MM.1S (cell line): ENCODE measurements at regions not wholly inside any gene's neighbourhood (a gene's known extent, or its start where the extent isn't known, plus 50 kb on each side); places are given as distances from the start of the nearest gene placed in this dataset.

Experiments used
- EZH2 ChIP-seq: fragments of 300-600 bp; sonication (generic); optimal IDR thresholded peaks from 2 replicates; pipeline ENCODE3; 2017; ENCODE audit warnings: low read depth, mild to moderate bottlenecking, antibody characterized with exemption, low read length, mixed read lengths
- EZH2phosphoT487 ChIP-seq: fragments of 300-600 bp; sonication (generic); IDR thresholded peaks from 2 replicates; pipeline ENCODE4 v1.6.1; 2018; ENCODE audit warnings: antibody characterized with exemption, low read length
- TF ChIP-seq, protein P1 (sequence below): fragments of 300-600 bp; sonication (generic); IDR thresholded peaks from 2 replicates; pipeline ENCODE4 v1.5.1; 2016; ENCODE audit warnings: antibody characterized with exemption, low read length, mixed read lengths

DNA sequence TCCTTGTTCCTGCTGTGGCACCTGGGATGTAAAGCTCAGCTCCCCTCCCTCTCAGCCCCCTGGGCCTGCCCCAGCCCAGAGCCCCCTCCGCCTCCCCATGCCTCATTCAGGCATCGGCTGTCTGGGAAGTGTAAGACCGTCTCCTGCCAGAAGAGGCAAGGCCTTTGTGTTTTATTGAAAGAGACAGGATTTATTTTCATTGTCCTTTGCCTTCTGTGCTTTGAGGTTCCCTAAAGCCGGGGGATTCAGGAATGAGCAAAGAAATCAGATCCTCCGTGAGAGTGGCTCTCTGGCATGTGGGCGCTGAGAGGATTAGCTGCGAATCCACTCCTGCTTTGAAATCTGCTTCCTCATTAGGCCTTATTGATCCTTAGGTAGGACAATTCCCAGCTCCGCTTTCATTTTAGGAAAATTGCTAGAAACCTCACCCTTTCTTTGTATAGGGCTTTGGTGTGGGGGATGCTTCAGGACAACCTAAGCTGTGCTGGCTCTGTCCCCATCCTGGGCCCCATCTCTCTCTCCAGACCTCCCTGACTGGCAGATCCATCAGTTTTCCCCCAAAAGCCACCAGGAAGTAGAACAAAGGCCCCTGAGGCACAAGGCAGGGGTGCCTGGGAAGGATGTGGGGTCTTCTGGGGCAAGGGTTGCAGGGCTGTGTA lies 211.5 kb upstream of the TNRC6C start:
- TF ChIP-seq, protein P1, sequence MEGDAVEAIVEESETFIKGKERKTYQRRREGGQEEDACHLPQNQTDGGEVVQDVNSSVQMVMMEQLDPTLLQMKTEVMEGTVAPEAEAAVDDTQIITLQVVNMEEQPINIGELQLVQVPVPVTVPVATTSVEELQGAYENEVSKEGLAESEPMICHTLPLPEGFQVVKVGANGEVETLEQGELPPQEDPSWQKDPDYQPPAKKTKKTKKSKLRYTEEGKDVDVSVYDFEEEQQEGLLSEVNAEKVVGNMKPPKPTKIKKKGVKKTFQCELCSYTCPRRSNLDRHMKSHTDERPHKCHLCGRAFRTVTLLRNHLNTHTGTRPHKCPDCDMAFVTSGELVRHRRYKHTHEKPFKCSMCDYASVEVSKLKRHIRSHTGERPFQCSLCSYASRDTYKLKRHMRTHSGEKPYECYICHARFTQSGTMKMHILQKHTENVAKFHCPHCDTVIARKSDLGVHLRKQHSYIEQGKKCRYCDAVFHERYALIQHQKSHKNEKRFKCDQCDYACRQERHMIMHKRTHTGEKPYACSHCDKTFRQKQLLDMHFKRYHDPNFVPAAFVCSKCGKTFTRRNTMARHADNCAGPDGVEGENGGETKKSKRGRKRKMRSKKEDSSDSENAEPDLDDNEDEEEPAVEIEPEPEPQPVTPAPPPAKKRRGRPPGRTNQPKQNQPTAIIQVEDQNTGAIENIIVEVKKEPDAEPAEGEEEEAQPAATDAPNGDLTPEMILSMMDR = no peak
- TF ChIP-seq EZH2phosphoT487 = no peak
- TF ChIP-seq EZH2 = no peak
